NCI-H2196 treated with DMSO at 0.1 percent for 48 hours (cell line): ENCODE measurements at regions not wholly inside any gene's neighbourhood (a gene's known extent, or its start where the extent isn't known, plus 50 kb on each side); places are given as distances from the start of the nearest gene placed in this dataset.

ENCODE experiments used
- DNase-seq: peaks from one replicate; lab custom pipeline; 2025; ENCODE audit not compliant: unreplicated experiment; lab: John Stamatoyannopoulos, UW

DNA sequence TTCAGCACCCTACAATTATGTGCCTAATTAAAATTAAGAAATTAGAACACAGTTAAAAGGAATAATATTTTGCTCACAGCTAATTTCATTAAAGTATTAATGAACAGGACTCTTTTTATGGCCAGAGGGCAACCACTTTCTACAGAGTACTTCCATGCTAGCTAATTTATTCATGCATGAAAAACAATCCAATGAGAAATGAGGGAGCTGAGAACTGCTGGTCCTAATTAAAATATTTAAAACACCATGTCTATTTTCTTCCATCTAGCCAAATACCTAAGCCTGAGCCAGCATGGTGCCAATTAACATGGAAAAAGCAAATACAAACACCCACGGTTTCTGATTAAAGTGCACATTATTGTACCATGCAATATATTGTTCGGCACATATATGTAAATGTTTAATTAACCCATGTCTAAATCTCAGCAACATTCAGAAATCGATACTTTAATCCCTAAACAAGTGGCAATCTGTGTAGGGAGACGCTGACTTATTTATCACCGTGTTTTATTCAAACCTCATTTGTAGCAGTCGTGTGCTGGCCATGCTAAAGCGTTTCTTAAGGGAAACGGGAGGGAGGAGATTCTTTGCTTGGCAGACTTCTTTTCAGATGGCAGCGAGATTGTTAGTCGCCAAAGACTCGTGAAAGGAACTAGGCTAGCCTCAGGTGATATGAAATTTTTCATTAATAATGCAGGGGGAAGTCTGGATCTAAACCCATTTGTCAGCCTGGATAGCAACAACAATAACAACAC is 193.5 kb downstream of the ANXA2 start:
- no peak for DNase-seq

DNA sequence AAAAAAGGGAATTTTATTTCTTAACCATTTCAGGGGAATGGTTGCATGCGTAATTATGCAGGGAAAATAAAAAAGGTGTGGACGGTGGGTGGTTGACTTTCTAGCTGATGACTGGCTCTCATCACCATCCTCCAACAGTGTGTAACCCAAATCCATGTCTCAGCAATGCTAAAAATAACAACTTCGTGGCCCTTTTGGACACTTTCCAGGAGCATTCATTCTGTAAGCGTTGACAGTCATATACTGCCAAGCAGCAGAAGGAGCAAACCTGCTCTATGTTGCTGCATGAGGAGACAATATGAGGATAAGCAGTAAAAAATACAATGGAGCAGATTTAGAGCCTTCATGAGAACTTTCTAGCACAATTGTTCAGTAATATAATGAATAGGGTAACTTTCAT is 189.1 kb downstream of the ANXA2 start:
- no peak for DNase-seq

GRCh38 chr15:60212536-60212935 is 185.2 kb downstream of the ANXA2 start:
- no peak for DNase-seq

GRCh38 chr15:60213377-60214000 is 184.3 kb downstream of the ANXA2 start:
- no peak for DNase-seq

DNA sequence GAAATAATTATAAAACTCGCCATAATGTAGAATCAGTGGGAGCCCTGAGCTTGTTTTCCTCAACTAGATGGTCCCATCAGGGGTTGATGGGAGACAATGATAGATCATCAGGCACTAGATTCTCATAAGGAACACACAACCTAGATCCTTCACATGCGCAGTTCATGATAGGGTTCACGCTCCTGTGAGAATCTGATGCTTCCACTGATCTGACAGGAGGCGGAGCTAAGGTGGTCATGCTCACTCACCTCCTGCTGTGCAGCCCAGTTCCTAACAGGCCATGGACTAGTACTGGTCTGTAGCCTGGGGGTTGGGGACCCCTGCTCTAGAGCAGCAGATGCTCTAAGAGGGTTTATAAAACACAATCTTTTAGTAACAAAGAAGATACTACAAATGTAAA is 183.6 kb downstream of the ANXA2 start:
- no peak for DNase-seq

DNA sequence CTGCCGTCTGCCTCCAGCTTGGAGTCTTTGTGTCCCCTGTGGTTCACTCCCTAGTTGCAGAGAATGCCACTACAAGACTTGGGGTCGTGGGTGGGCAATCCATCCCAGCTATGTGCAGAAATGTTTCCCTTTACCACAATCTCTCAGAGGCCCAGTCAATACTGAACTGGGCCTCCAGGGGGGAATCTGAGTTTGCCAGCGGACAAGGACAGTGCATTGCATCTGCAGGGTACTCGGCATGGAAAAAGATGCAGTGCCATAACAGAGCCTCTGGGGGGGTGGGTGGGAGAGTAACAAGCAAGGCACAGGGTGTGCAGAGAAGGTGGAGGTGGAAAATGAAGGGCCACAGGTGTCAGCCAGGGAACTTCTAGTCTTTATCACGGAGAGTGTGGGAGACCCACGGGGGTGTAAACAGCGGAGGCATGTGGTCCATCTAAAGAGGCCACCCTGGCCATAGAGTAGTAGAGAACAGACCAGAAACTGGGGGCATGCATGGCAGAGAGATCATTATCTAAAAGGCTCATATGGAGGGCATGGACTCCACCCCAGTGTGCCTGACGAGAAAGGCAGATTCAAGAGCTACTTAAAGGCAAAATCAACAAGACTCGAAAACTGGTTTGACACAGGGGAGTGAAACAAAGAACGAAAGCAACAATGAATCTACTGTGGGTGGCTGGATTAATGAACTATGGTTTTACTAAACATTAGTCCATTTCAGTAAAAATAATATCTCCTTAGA is 182.4 kb downstream of the ANXA2 start:
- no peak for DNase-seq

DNA sequence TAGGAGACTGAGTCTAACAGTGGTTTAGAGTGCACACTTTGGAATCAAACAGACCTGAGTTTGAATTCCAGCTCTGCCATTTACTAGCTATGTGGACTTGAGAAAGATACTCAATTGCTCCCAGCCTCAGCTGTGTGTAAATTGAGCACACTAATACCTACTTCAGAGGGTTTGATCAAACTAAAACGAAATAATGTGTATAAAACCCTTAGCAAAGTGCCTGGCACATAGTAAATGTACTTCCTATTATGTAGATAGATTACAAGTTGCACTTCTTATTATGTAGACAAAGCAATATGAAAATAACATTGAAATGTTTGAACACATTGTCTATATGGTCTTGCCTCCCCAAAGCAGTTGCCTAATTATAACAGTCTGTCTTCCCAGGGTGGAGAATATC is 180.6 kb downstream of the ANXA2 start:
- no peak for DNase-seq

DNA sequence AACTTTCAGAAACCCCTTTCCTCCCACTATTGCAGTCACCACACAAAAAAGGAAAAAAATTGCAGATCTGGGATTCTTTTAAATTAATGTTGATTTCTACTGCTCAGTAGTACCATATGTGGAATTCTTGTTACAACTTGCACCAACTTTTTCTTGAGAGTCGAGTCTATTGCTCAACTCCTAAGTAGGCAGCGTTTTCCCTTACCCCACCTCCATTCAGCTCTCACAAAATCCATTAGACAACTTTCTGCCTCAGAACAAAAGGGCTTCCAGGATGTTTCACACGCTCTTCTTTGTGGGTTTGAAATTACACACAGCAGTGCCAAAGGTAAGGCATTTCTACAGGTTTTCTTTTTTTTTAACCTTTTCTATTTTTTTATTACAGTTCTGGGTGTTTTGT is 179.5 kb downstream of the ANXA2 start:
- no peak for DNase-seq

DNA sequence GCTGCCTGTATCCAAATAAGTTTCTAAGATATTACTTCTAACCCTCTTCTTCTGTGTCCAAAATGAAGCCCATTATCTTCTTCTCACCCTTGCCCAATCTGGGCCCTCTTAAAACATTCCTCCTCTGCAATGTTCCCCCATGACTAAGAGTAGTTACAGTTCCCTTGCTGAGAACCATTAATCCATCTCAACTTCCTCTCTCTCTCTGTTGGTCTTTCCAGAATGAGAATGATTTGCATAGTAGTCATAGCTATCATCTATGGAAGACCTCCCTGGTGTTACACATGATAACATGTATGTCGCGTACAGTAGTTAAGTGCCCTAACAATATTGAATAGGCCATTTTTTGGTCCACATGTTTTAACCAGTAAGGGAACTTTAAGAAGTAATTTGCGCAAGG is 177.9 kb downstream of the ANXA2 start:
- DNase-seq = no peak

GRCh38 chr15:60221356-60221755 is 176.4 kb downstream of the ANXA2 start:
- no peak for DNase-seq

GRCh38 chr15:60222404-60222803 is 175.4 kb downstream of the ANXA2 start:
- DNase-seq = no peak

GRCh38 chr15:60223176-60223575 is 174.6 kb downstream of the ANXA2 start:
- DNase-seq = no peak

GRCh38 chr15:60226924-60227323 is 170.9 kb downstream of the ANXA2 start:
- no peak for DNase-seq

- no peak for DNase-seq
Observed at GRCh38 chr15:60228101-60228500, 169.7 kb downstream of the ANXA2 start.

DNA sequence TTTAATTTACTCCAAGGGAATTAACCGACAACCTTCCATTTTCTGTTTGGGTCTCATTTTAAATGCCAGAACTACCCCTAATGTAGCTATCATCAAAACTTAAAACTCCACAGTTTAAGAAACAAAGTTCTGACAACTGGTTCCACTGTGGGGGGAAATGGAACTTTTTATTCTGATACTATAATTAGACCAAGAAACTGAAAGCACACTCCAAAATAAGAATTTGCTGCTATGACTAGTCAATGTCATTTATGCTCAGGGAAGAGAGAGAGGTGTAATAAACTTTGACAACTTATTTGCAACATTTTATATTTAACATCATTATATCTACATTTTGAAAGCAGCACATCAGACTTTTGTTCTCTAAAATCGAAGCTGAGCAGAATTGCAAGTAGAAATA is 169.2 kb downstream of the ANXA2 start:
- DNase-seq = no peak

GRCh38 chr15:60235951-60236710 is 161.7 kb downstream of the ANXA2 start:
- DNase-seq = no peak

- no peak for DNase-seq
Observed at GRCh38 chr15:60237446-60237845, 160.3 kb downstream of the ANXA2 start.

DNA sequence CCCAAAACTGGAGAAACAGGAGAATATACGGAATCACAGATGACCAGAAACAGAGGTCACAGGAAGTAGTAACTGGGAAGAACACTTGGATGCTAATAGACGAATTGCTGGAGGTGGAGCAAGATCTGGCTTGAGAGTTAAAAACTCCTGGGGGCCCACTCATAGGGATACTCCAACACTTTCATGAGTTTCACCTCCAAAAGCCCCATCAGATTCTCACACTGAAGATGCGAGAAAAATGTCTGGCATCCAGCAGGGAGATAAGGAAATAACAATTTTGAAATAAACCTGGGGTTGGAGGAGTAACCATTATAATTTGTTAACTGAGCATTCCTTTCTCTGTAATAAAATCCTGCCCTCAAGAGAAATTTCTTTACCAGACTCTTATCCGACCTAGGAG is 154.0 kb downstream of the ANXA2 start:
- no peak for DNase-seq

GRCh38 chr15:60244813-60245212 is 153.0 kb downstream of the ANXA2 start:
- no peak for DNase-seq

DNA sequence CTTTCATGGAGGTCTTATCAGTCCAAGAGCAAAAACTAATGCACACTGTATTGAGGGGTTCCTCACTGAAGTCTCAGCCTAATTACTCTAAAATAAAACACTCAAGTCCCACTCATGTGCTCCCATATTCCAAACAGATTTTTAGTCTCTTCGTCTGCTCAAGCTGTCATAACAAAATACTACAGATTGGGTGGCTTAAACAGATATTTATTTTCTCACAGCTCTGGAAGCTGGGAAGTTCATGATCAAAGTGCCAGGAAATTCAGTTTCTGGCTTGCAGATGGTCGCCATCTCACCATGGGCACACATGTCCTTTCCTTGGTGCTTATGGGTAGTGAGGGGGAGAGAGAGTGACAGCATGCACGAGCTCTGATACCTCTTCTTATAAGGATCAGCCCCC is 147.5 kb downstream of the ANXA2 start:
- DNase-seq = no peak

GRCh38 chr15:60251300-60252070 is 146.3 kb downstream of the ANXA2 start:
- DNase-seq = no peak
